Psoas muscle (tissue), 7 donors: ENCODE measurements at regions not wholly inside any gene's neighbourhood (a gene's known extent, or its start where the extent isn't known, plus 50 kb on each side); places are given as distances from the start of the nearest gene placed in this dataset.
"Not testable (repeated sequence)": the region's sequence is repeated elsewhere in the genome, so short reads cannot be mapped to it uniquely, and the experiment has no call there.

Experiments used
- ATAC-seq, 4 donors: fragments of 200-7000 bp; cut with Tn5 transposase; one replicate each; pipeline ENCODE4 v1.9.1; 2020; ENCODE audit warnings: moderate library complexity in 3 of 4, mild to moderate bottlenecking in 2 of 4
- DNase-seq, 2 donors: peaks; one replicate each; pipeline ENCODE4 v3.0.0-alpha.2; 2020
- H3K27ac ChIP-seq: fragments of 200-600 bp; one replicate; pipeline ENCODE4 v1.8.0; 2022
- H3K27me3 ChIP-seq, 3 donors: fragments of 200-600 bp in 1 of 3; one replicate each; pipeline versions ENCODE4 v1.6.1 to v1.8.0; 2013 to 2022; ENCODE audit warnings: low read length in 2 of 3, mild to moderate bottlenecking in 2 of 3, moderate library complexity in 1 of 3; ENCODE audit not compliant: insufficient read depth in 3 of 3
- H3K36me3 ChIP-seq, 2 donors: fragments of 200-600 bp in 1 of 2; one replicate each; pipeline versions ENCODE4 v1.6.1 to v1.8.0; 2013 to 2022; ENCODE audit warnings: low read depth in 1 of 2, mild to moderate bottlenecking in 1 of 2, moderate library complexity in 1 of 2; ENCODE audit not compliant: insufficient read depth in 1 of 2
- H3K4me1 ChIP-seq: fragments of 200-600 bp; one replicate; pipeline ENCODE4 v1.8.0; 2022
- H3K4me3 ChIP-seq: fragments of 200-600 bp; one replicate; pipeline ENCODE4 v1.8.0; 2022; ENCODE audit warnings: mild to moderate bottlenecking
- H3K9me3 ChIP-seq: fragments of 200-600 bp; one replicate; pipeline ENCODE4 v1.8.0; 2022
- CTCF ChIP-seq: fragments of 200-600 bp; IDR thresholded peaks from one replicate; pipeline ENCODE4 v1.8.0; 2022; ENCODE audit warnings: antibody characterized with exemption
- WGBS, 3 donors: extraction: QIAGEN DNeasy Blood & Tissue Kit; methylation state at CpG; one replicate each; pipeline versions ENCODE4 v1.1.6 to v1.1.7; 2013; 5-methylcytosine and 5-hydroxymethylcytosine counted together
- intact Hi-C, 2 donors: fragments of 100-400 bp; cut with DNase I; formaldehyde crosslinking; loops; one replicate each; pipeline versions ENCODE4 v1.11.0 to v1.14.2; 2022
- donor health status: healthy with polysubstance abuse.
- donor health status: DM: no; HTN: no; CAD: no; lungs with moderate emphysema.
- donor health status: Bipolar disorder and iron deficiency.
- donor health status: healthy.
- donor health status: DM: yes; HTN: yes; CAD: no.
- donor health status: DM: no; HTN: no; CAD: no.
- donor health status: DM: yes; HTN: yes; CAD: no.

GRCh38 chrX:82757614-82758013 lies 750.5 kb upstream of the POU3F4 start:
- intact Hi-C loops: no loop called here
- Histone ChIP-seq H3K27me3 (no peaks in the 10 kb centered on the region), H3K4me3 (no peak overlapping the region), H3K9me3 (no peaks in the 10 kb centered on the region), H3K36me3 (no peaks in the 10 kb centered on the region), H3K4me1 (no peaks in the 10 kb centered on the region), H3K27ac (no peak overlapping the region)
- ATAC-seq: no peak
- no peak for TF ChIP-seq CTCF
- no peak for DNase-seq
- WGBS, 3 donors: 28 to 50% (median 48%) methylated on average over 3 of the region's 3 CpGs

GRCh38 chrX:82764521-82764920 lies 743.6 kb upstream of the POU3F4 start:
- H3K36me3 ChIP-seq: no peaks in the 10 kb centered on the region
- DNase-seq: no peak
- ATAC-seq: no peak
- H3K27ac ChIP-seq: no peak overlapping the region
- no peaks in the 10 kb centered on the region for H3K4me1 ChIP-seq
- intact Hi-C loops: no loop called here
- TF ChIP-seq CTCF: no peak
- no peaks in the 10 kb centered on the region for H3K9me3 ChIP-seq
- WGBS, 3 donors: 46 to 79% (median 61%) methylated on average over 2 of the region's 2 CpGs
- H3K4me3 ChIP-seq: no peak overlapping the region
- no peaks in the 10 kb centered on the region for H3K27me3 ChIP-seq

- Histone ChIP-seq H3K4me1 (no peaks in the 10 kb centered on the region), H3K4me3 (no peak overlapping the region), H3K27ac (no peak overlapping the region), H3K9me3 (peaks cover under 1% of the 10 kb centered on the region), H3K27me3 (no peaks in the 10 kb centered on the region), H3K36me3 (no peaks in the 10 kb centered on the region)
- ATAC-seq (no peak), DNase-seq (no peak)
- intact Hi-C loops: no loop called here
- WGBS, 3 donors: 84 to 92% (median 91%) methylated on average over 1 of the region's 1 CpG
- no peak for TF ChIP-seq CTCF
These were observed 742.3 kb upstream of the POU3F4 start for GRCh38 chrX:82765811-82766210.

GRCh38 chrX:82775426-82775825 lies 732.7 kb upstream of the POU3F4 start:
- Histone ChIP-seq H3K9me3 (peaks cover 6% of the 10 kb centered on the region), H3K4me1 (no peaks in the 10 kb centered on the region), H3K4me3 (no peak overlapping the region), H3K36me3 (no peaks in the 10 kb centered on the region), H3K27ac (no peak overlapping the region), H3K27me3 (no peaks in the 10 kb centered on the region)
- no peak for TF ChIP-seq CTCF
- intact Hi-C loops: no loop called here
- ATAC-seq: no peak
- no peak for DNase-seq
- 50 to 59% (median 58%) methylated on average over 3 of the region's 3 CpGs for WGBS, 3 donors

GRCh38 chrX:82782014-82782413 lies 726.1 kb upstream of the POU3F4 start:
- 52 to 68% (median 65%) methylated on average over 4 of the region's 4 CpGs for WGBS, 3 donors
- no peak overlapping the region for H3K27ac ChIP-seq
- TF ChIP-seq CTCF: no peak
- ATAC-seq: no peak
- H3K27me3 ChIP-seq: peaks cover 0 to 4% (median 0%) of the 10 kb centered on the region in 3 donors
- H3K36me3 ChIP-seq: no peaks in the 10 kb centered on the region
- no peak overlapping the region for H3K4me3 ChIP-seq
- H3K9me3 ChIP-seq: no peaks in the 10 kb centered on the region
- DNase-seq: no peak
- intact Hi-C loops: no loop called here
- H3K4me1 ChIP-seq: no peaks in the 10 kb centered on the region

- H3K36me3 ChIP-seq, H3K4me1 ChIP-seq, DNase-seq, H3K27me3 ChIP-seq, H3K4me3 ChIP-seq, H3K9me3 ChIP-seq, intact Hi-C loops, ATAC-seq, H3K27ac ChIP-seq: not testable (repeated sequence)
- 87 to 89% (median 88%) methylated on average over 5 of the region's 5 CpGs for WGBS, 3 donors
These were observed 695.2 kb upstream of the POU3F4 start for GRCh38 chrX:82812902-82813301.
